ENCODE measurements at regions not wholly inside any gene's neighbourhood (a gene's known extent, or its start where the extent isn't known, plus 50 kb on each side); places are given as distances from the start of the nearest gene placed in this dataset.

DNA sequence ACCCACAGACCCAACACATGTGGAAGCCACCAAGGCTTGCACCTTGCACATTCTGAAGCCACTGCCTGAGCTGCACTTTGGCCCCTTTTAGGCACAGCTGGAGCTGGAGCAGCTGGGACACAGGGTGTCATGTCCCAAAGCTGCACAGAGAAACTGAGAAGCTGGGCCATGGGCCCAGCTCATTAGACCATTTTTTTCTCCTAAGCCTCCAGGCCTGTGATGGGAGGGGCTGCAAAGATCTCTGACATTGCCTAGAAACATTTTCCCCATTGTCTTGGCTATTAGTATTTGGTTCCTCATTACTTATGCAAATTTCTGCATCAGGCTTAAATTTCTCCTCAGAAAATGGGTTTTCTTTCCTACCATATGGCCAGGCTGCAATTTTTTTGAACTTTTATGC lies 447.4 kb upstream of the HS3ST1 start:
- TF ChIP-seq, protein P1, sequence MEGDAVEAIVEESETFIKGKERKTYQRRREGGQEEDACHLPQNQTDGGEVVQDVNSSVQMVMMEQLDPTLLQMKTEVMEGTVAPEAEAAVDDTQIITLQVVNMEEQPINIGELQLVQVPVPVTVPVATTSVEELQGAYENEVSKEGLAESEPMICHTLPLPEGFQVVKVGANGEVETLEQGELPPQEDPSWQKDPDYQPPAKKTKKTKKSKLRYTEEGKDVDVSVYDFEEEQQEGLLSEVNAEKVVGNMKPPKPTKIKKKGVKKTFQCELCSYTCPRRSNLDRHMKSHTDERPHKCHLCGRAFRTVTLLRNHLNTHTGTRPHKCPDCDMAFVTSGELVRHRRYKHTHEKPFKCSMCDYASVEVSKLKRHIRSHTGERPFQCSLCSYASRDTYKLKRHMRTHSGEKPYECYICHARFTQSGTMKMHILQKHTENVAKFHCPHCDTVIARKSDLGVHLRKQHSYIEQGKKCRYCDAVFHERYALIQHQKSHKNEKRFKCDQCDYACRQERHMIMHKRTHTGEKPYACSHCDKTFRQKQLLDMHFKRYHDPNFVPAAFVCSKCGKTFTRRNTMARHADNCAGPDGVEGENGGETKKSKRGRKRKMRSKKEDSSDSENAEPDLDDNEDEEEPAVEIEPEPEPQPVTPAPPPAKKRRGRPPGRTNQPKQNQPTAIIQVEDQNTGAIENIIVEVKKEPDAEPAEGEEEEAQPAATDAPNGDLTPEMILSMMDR (optimal IDR thresholded peaks at IDR 0.05 in 1 of 3, IDR thresholded peaks at IDR 0.05 in 1 of 3, conservative IDR thresholded peaks at IDR 0.05 in 1 of 3; ENCODE audit: extremely low read depth in 1 of 3, insufficient read depth in 2 of 3, low read length in 3 of 3) = no peak
- no peak for TF ChIP-seq EZH2 (IDR thresholded peaks at IDR 0.05; ENCODE audit: low read length)

Data from keratinocyte (primary cell).